Renal pelvis (tissue), 1 donor: ENCODE measurements at regions not wholly inside any gene's neighbourhood (a gene's known extent, or its start where the extent isn't known, plus 50 kb on each side); places are given as distances from the start of the nearest gene placed in this dataset.

Source experiments
- DNase-seq: peaks from one replicate; pipeline ENCODE4 v3.0.0-alpha.2; 2013

DNA sequence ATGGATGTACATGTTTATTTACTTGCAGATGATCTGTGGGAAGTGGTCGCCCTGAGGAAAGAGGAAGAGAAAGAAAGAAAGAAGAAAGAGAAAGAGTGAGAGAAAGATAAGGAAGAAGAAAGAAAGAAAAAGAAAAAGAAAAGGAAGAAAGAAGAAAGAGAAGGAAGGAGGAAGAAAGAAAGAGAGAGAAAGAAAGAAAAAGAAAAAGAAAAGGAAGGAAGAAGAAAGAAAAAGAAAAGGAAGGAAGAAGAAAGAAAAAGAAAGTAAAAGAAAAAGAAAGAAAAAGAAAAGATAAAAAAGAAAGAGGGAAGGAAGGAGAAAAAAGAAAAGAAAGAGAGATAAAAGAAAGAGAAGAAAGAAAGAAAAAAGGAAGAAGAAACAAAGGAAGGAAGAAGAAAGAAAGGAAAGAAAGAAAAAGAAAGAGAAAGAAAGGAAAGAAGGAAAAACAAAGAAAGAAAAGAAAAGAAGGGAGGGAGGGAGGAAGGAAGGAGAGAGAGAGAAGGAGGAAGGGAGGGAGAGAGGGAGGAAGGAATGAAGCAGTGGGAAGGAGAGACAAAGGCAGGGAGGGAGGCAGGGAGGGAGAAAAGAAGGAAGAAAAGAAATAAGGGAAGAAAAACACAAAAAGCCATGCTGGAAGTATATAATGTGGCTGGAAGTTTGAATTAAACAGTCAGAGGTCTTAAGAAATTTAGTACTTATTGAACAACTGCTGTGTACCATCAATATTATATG lies 976.6 kb downstream of the FAM181B start:
- no peak for DNase-seq

DNA sequence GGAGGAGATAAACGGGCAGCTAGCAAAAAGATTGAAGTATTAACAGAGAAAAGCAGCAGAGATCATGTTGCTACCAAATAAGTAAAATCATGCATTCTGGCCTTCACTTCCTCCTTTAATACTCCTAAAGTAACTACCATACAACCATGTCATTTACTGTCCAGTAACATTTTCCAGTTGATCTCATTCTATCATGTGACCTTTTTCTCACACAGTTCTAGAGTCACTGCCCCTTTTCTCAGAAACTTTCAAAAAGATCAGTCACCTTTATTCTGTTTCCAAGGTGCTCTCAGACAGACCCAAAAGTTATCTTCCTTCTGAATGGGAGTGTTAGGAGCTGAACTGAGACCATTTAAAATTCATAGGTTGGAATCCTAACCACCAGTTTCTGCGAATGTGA lies 984.4 kb downstream of the FAM181B start:
- no peak for DNase-seq

DNA sequence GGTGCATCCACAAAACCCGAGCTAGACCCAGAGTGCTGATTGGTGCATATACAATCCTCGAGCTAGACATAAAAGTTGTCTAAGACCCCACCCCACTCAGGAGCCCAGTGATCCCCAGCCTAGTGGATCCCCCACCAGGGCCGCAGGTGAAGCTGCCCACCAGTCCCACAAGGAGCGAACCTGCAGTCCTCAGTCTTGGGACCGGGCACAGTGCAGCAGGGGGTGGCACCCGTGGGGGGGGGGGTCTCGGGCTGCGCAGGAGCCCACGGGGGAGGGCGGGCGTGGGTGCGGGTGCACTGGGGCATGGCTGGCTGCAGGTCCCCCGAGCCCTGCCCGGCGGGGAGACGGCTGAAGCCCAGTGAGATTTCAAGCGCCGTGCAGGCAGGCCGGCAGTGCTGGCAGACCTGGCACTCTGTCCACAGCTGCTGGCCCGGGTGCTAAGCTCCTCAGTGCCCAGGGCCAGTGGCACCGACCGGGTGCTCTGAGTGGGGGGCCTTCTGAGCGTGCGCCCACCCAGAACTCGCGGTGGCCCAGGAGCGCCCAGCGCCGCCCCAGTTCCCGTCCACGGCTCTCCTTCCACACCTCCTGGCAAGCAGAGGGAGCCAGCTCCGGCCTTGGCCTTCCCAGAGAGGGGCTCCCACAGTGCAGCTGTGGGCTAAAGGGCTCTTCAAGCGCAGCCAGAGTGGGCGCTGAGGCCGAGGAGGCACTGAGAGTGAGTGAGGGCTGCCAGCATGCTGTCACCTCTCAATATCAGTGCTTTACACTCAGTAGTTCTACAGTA lies 989.1 kb downstream of the FAM181B start:
- DNase-seq = no peak

DNA sequence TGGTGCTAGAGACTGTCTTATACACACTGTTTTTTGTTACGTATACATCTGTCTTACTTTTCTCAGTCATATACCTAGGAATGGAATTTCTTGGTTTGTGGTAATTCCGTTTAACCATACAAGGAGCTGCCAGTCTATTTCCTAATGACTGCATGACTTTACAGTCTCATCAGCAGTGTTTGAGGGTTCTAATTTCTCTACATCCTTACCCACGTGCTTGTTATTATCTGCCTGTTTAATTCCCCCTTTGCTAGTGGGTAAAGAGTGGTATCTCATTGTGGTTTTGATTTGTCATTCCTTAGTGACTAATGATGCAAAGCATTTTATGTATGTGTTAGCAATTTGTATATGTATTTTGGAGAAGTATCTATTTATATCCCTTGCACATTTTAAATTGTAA lies 1008.0 kb downstream of the FAM181B start:
- no peak for DNase-seq

GRCh38 chr11:81717695-81718094 lies 1016.0 kb downstream of the FAM181B start:
- no peak for DNase-seq

DNA sequence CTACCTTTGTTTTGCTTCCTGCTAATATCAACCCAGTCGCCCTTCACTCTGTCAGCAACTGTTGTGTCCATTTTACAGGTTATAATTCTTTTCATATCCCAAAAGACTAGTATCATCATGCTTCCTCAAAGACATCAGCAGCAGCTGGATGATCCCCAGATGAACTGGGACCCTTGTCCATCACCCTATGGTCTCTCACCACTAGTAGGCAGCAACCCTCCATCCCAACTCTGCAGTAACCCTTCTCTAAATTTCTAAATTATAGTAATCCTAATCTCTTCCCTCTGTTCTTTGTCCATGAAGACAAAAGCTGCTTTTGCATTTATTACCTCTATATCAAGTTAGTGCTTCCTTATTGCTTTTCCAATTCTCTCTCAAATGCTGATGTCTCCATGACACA lies 1025.8 kb downstream of the FAM181B start:
- DNase-seq = no peak

GRCh38 chr11:81705283-81705682 lies 1028.4 kb downstream of the FAM181B start:
- no peak for DNase-seq

GRCh38 chr11:81700076-81700475 lies 1033.6 kb downstream of the FAM181B start:
- no peak for DNase-seq

- DNase-seq = no peak
These were observed 1046.6 kb downstream of the FAM181B start for GRCh38 chr11:81687057-81687456.

- DNase-seq = no peak
These were observed 1059.5 kb downstream of the FAM181B start for GRCh38 chr11:81674211-81674610.

DNA sequence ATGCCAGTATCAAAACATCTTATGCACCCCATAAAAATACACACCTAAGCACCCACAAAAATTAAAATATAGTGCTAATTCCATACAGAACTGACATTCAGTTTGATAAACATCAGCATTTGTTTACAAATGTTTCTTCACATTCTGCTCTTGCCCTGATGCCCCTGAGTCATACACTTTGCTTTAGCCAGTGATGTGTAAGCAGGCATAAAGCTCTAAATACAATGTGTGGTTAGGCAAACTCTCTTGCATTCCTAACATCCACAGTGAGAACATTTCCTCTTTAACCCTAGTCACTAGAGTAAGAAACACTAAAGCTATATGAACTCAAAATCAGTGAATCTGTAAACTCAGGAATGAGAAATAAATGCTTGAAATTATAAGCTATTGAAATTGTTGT lies 1060.7 kb downstream of the FAM181B start:
- DNase-seq = no peak

DNA sequence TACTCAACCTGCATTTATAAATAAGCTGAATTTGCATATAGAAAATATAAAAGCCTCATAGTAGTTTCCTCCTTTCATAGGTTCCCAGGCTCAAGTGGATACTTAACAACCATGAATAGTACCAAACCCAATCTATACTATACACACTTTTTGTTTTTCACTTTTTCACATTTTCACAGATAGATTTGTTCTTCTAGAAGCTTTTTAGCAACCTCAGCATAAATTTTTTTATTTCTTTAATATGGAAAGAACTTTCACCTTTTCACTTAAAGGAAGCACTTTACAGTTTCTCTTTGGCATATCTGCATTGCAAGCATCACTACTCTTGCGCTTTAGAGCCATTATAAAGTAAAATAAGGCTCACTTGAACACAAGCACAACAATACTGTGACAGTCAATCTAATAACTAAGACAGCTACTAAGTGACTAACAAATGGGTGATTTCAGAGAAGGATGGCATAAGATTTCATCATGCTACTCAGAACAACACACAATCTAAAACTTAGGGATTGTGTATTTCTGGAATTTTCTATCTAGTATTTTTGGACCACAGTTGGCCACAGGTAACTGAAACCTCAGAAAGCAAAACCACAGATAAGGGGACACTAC lies 1063.6 kb downstream of the FAM181B start:
- DNase-seq = no peak

GRCh38 chr11:81658722-81659121 lies 1074.9 kb downstream of the FAM181B start:
- no peak for DNase-seq

GRCh38 chr11:81655351-81655750 lies 1078.3 kb downstream of the FAM181B start:
- no peak for DNase-seq

- DNase-seq = no peak
These were observed 1086.3 kb downstream of the FAM181B start for GRCh38 chr11:81647374-81647773.

- peak; percentile 40 for DNase-seq
These were observed 1089.3 kb downstream of the FAM181B start for GRCh38 chr11:81644239-81644840.

- DNase-seq = no peak
These were observed 1099.2 kb downstream of the FAM181B start for GRCh38 chr11:81634483-81634882.

DNA sequence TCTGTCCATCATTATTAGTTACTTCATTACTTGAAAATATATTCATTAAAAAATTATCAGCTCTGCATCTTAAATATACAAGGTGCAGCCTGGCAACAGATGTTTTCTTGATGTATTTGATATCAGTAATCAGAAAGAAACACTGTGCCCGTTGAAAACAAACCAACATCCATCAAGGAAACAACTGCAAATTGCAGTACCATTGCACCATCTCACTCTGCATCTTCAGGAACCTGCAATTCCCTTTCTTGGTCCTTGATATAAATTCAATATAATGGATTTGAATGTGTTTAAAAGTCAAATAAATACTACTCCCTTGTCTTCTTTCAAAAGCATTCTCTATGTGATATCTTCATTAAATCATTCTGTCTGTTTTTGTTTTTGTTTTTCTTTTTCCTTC lies 1131.2 kb downstream of the FAM181B start:
- no peak for DNase-seq

- peak; percentile 37 for DNase-seq
These were observed 1137.0 kb downstream of the FAM181B start for GRCh38 chr11:81596704-81597103.

DNA sequence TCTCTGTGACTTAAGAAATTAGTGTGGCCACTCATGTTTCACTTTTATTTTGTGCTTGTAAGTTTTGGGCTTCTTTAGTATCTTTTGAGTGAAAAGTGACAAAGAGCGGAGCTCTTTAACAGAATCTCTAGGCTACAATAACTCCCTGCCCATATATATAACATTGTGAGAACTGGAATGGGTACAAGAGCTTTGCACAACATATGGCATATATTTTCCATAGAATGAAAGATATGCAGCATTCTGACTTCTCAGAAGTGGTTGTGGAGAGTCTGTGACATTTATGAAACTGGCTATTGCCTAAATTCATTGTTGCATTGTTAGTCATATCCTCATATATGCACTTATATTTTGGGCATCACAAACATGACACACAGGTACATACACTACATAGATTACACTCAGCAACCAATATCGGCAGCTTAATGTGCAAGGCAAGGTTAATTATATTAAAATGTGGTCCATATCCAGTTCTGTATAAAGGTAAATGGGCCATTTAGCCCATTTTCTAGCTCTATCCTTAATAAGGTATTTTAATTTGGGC lies 1148.2 kb downstream of the FAM181B start:
- no peak for DNase-seq

DNA sequence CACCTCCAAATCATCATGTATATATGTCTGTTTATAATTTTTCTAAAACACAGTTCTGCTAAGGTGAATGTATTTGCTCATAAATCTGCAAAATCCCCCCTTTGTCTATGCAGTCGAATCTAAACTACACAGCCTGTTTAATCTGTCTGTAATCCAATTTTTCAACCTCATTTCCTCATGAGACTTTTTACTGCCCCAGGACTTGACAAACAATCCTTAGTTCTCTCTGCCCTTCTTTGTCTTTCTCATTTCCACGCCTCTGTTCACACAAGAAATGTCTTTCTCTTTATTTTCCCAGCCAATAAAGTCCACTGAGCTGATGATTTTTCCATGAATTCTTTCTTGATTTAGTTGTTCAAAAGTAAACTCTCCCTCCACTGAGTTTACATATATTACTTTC lies 1154.3 kb downstream of the FAM181B start:
- DNase-seq = no peak

DNA sequence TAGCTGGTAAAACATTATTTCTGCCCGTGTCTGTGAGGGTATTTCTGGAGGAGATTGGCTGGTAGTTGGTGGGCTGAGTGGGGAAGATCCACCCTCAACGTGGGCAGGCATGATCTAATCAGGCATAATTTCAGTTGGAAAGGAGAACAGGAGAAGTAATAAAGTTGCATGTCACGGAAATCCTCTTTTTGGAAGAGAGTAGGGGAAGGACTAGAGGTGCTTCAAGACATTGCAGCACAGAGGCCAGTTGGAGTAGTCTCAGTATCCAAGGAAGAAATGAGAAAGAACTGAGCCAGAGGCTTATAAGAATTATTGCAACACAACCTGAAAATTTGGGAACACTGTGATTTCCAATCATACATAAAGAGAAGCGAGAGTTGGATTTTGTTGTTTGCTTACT lies 1155.1 kb downstream of the FAM181B start:
- no peak for DNase-seq
